ENCODE measurements at regions not wholly inside any gene's neighbourhood (a gene's known extent, or its start where the extent isn't known, plus 50 kb on each side); places are given as distances from the start of the nearest gene placed in this dataset.
"Not testable (repeated sequence)": the region's sequence is repeated elsewhere in the genome, so short reads cannot be mapped to it uniquely, and the experiment has no call there.

DNA sequence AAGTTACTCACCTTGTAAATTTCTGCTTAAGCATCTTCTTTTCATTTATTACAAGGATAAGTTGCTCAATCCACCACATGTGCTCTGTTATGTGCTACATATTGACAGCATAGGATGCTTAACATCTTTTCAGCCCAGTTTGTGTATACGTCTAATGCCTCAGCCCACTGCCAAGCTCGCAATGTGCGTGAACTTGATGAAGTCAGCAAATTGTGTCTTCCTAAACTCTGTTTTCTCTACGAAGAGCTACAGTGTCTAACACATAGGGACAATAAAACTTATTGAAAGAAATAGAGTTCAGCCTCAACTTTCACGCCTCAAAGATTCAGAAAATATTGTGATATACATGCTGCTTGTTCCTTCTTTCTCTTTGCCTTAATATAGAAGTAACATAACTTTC, 500.0 kb downstream of the TFAP2B start:
- DNase-seq (ENCODE audit: low spot score) = no peak

- DNase-seq (ENCODE audit: low spot score) = not testable (repeated sequence)
Observed at GRCh38 chr6:51321477-51321876, 502.8 kb downstream of the TFAP2B start.

- no peak for DNase-seq (ENCODE audit: low spot score)
Observed at GRCh38 chr6:51322505-51322904, 503.8 kb downstream of the TFAP2B start.

DNA sequence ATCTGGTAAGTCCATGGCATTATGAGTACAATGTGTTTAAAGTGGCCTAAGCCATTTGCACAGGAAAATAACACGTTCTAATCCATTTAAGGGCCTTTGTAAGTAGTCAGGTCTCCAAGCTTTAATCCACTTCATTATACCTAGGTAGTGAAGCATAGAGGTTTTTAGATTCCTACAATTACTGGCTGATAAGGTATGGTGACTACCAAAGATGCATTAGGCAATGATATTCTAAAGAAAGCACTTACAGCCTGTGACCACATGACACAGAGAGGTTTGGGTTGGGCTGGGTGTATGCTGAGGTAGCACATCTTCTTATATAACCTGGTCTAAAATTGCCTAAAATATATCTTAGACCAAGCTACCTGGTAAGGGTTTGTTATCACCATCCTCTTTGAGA, 504.4 kb downstream of the TFAP2B start:
- DNase-seq (ENCODE audit: low spot score) = no peak

DNA sequence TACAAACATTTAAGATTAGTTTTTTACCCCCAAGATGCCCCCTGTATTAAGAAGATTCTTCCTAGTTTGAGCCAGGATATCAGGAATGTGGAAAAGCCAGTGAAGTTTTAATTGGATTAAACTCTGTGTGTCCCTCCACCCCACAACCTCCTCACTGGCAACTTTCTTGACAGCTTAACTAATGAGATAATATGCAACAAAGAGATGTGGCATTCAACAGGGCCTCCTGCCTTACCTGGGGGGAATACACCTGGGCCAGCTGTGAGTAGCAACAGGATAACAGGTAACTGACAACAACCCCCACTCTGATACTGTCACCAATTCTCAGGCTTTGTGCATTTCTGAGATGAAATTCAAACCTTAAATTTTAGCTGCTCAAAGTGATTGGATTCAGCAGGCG, 512.3 kb downstream of the TFAP2B start:
- DNase-seq (ENCODE audit: low spot score) = no peak

GRCh38 chr6:51335543-51335942, 516.9 kb downstream of the TFAP2B start:
- DNase-seq (ENCODE audit: low spot score) = no peak

GRCh38 chr6:51336185-51336584, 517.5 kb downstream of the TFAP2B start:
- DNase-seq (ENCODE audit: low spot score) = no peak

- no peak for DNase-seq (ENCODE audit: low spot score)
Observed at GRCh38 chr6:51337277-51337676, 518.6 kb downstream of the TFAP2B start.

GRCh38 chr6:51339108-51339507, 520.4 kb downstream of the TFAP2B start:
- no peak for DNase-seq (ENCODE audit: low spot score)

GRCh38 chr6:51339728-51340127, 521.1 kb downstream of the TFAP2B start:
- no peak for DNase-seq (ENCODE audit: low spot score)

DNA sequence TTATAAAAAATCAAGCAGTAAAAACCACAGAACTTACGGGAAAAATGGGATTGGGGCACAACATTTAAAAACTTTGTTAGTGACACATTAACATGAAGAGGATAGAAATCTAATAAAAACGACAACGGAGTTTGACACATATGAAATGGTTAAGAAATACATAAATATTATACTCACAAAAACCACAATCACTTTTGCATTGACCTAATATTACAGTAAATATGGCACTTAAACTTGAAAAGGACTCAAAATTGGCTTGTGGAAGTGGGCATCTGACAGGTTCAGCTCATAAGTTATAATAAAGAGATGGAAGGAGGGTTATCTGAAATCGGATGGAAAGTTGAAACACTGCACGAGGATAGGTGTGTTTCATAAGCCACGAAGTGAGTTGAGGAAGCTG, 523.7 kb downstream of the TFAP2B start:
- DNase-seq (ENCODE audit: low spot score) = no peak

- no peak for DNase-seq (ENCODE audit: low spot score)
Observed at GRCh38 chr6:51349857-51350256, 531.2 kb downstream of the TFAP2B start.

DNA sequence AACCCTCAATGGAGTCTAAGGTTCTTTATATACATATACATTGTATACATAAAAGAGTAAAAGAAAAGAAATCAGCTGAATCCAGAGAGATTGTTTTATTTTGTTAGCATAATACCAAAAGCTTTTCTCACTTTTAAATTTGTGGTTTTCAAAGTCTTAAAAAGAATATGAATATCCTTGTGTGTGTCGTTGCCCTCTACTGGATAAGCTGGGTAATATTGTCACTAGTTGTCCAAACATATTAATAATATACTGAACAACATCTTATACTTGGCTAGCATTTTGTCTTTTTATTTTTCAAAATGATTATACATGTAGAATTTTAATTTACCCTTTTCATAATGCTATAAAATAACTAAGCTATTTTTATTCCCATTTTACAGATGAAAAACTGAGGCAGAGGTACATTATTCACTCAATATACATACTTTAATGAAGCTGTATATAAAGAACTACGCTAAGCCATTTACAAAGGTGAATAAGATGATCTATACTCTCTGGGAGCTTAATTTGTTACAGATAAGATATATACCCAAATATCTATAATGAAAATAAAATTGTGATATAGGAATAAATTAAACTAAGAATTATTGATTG, 531.7 kb downstream of the TFAP2B start:
- peak; percentile 9 for DNase-seq (ENCODE audit: low spot score)

GRCh38 chr6:51352506-51353029, 533.9 kb downstream of the TFAP2B start:
- DNase-seq (ENCODE audit: low spot score) = no peak

- DNase-seq (ENCODE audit: low spot score) = no peak
Observed at GRCh38 chr6:51360287-51360686, 541.6 kb downstream of the TFAP2B start.

- no peak for DNase-seq (ENCODE audit: low spot score)
Observed at GRCh38 chr6:51365566-51365965, 546.9 kb downstream of the TFAP2B start.

DNA sequence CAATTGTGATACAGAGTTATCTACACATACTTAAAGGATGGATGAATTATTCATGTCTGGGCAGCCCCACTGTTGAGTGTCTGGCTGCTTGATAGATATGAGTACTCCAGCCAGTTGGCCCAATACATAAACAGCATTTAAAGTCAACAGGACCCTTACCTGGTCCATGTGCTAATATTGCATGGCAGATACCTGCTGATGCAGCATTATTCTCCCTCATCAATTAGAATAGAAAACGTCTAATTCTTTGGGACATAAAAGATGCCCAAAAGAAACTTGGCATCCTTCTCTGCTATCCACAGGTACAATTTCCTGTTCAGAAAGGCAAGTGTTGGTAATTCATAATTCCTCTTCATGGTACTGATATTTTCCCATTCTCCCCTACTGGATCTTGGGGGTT, 550.8 kb downstream of the TFAP2B start:
- DNase-seq (ENCODE audit: low spot score) = no peak

GRCh38 chr6:51382847-51383246, 564.2 kb downstream of the TFAP2B start:
- no peak for DNase-seq (ENCODE audit: low spot score)

GRCh38 chr6:51384736-51385135, 566.1 kb downstream of the TFAP2B start:
- DNase-seq (ENCODE audit: low spot score) = no peak

DNA sequence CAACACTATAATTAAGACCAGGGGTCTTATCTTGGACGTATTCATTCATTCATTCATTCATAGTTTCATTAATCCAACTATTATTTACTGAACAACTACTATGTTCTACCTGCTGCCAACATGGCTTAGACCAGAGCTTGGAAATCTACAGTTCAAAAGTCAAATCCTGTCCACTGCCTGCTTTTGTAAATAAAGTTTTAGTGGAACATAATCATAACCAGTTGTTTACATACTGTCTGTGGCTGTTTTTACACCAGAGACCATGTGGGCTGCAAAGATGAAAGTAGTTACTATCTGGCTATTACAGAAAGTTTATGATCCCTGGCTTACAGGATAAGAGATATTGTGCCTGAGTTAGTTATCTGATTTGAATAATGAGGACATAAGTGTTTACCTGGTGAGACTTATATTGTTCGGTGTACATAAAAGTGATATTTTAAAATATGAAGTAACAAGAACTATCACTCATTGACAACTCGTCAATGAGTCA, 567.7 kb downstream of the TFAP2B start:
- DNase-seq (ENCODE audit: low spot score) = no peak

GRCh38 chr6:51387907-51388306, 569.2 kb downstream of the TFAP2B start:
- DNase-seq (ENCODE audit: low spot score) = no peak

DNA sequence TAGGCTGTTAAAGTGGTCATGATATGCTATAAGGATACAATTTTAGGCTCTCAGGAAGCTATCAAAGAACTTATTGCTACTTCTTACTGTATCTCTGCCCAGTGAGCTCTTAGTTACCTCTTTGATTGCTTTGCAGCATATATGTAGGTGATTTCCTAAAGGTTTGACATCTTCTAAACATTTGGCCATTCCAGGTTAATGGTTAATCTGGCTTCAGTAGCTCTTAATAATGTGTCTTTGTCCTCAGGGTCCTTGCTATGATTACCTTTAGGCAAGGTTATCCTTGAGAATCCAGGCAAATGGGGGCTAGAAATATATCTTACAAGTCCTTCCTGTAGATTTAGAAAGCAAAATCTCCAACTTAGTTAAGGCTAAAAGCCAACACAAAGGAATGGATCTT, 575.4 kb downstream of the TFAP2B start:
- DNase-seq (ENCODE audit: low spot score) = no peak

DNA sequence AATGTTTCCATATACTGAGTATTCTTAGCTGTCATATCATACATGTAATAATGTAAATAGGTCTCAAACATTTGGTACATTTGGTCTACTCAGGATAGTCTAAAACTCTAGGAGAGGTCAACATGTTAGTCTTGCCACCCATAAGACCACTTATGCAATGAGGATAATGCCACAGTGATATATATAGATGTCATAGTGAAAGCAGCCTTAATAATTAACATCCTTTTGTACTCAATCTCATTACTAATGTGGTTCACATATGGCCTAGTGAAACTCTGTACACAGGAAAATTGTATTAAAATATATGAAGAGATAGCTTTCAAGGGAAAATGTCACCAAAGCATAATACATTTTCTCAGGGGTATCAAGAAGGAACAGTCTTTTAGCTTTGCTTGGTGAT, 577.9 kb downstream of the TFAP2B start:
- DNase-seq (ENCODE audit: low spot score) = no peak

GRCh38 chr6:51398064-51398705, 579.5 kb downstream of the TFAP2B start:
- no peak for DNase-seq (ENCODE audit: low spot score)
